ENCODE measurements at regions not wholly inside any gene's neighbourhood (a gene's known extent, or its start where the extent isn't known, plus 50 kb on each side); places are given as distances from the start of the nearest gene placed in this dataset.
"Not testable (repeated sequence)": the region's sequence is repeated elsewhere in the genome, so short reads cannot be mapped to it uniquely, and the experiment has no call there.

- DNase-seq (ENCODE audit: low read depth, low spot score), result no peak
These were observed 569.6 kb downstream of the BRINP3 start for GRCh38 chr1:189908113-189908512.

DNA sequence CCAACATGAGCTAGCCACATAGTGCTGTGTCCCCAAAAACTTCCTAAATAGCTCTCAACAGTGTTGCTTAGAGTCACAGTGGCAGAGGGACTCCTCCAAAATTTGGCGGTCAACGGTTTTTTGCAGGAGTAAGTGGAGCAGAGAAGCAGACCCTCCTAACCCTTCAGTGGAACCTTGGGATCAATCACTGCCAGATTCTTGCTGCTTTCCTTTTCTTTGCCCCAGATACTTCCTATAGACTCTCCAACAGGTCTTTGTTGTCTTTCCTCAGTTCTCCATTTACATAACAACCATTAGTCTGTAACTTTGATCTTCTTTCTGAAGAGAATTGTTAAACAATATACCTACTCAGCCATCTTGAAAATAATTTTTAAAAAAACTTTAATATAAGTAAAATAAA, 556.1 kb downstream of the BRINP3 start:
- DNase-seq (ENCODE audit: low read depth, low spot score), result no peak

- no peak for DNase-seq (ENCODE audit: low read depth, low spot score)
These were observed 550.0 kb downstream of the BRINP3 start for GRCh38 chr1:189927641-189928040.

GRCh38 chr1:189929501-189930099, 548.1 kb downstream of the BRINP3 start:
- DNase-seq (ENCODE audit: low read depth, low spot score), result no peak

DNA sequence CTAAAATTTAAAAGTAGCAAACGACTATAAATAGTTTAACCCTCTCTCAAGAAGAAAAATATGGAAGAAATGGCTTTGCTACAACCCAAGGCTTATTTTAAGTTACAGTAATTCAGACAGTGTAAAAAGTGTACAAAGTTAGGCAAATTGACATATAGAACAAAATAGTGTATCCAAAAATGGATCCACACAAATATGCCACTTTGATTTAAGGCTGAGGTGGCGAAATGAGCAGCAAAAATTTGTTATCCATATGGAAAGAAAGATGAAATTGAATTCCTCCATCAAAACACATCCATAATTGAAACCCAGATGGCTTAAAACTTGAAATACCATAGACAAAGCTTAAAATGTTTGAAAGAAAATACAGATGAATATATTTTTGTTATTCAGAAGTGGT, 540.8 kb downstream of the BRINP3 start:
- no peak for DNase-seq (ENCODE audit: low read depth, low spot score)

DNA sequence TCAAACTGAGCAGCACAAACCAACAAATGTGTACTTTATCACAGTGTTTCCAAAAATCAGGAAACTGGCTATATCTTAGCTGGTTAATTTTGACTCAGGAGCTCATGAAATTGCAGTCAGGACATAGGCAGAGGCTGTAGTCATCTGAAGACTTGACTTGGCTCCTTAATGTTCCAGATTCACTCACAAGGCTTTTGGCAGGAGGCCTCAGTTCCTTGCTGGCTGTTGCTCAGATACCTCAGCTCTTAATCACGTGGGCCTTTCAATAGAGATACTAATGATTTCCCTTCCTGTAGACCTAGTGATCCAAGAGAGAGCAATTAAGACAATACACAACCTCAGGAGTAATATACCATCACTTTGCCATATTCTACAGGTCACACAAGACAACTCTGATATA, 537.7 kb downstream of the BRINP3 start:
- no peak for DNase-seq (ENCODE audit: low read depth, low spot score)

GRCh38 chr1:189941922-189942321, 535.7 kb downstream of the BRINP3 start:
- no peak for DNase-seq (ENCODE audit: low read depth, low spot score)

GRCh38 chr1:189958756-189959155, 518.9 kb downstream of the BRINP3 start:
- no peak for DNase-seq (ENCODE audit: low read depth, low spot score)

- DNase-seq (ENCODE audit: low read depth, low spot score), result no peak
These were observed 516.9 kb downstream of the BRINP3 start for GRCh38 chr1:189960769-189961168.

GRCh38 chr1:189962181-189962580, 515.5 kb downstream of the BRINP3 start:
- DNase-seq (ENCODE audit: low read depth, low spot score), result no peak

DNA sequence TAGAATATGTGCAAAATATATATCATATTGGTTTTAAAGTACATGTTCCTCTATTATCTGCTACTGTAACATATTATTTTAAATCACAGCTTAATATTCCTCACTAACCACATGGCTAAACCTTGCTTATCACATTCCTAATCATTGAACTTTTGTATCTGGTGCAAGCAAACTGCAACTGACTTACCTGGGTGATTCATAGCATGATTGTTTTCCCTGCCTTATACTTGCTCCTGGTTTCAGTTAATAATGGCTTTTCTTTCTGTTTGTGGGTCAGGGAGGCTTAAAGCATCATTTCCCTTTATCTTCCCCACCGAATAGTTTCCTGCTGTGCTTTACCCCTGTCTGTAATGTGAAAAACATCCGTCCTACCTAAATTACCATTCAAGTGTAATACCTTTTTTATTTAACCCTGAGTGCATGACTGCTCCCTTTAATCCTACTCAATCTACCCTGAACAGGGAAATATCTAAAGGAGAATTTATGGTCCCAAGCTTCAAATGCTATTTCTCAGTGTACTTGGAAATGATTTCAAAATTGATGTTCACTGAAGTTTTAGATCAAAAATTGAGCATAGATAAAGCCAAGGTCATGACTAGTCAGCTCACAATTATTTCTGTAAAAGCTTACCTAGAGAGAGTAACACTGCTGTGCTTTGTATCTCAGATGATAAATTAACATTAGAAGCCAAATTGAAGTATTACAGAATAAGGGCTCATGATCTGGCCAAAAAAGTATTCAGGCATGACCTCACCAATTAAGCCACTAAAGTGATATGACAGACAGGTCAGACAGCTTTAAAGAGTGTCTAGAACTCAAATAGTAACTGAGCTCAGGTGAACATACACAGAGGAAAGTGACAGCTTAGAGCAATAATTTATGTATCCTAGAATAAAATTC, 507.1 kb downstream of the BRINP3 start:
- no peak for DNase-seq (ENCODE audit: low read depth, low spot score)

GRCh38 chr1:189971656-189972055, 506.0 kb downstream of the BRINP3 start:
- no peak for DNase-seq (ENCODE audit: low read depth, low spot score)

GRCh38 chr1:189977184-189977583, 500.5 kb downstream of the BRINP3 start:
- DNase-seq (ENCODE audit: low read depth, low spot score), result no peak

- no peak for DNase-seq (ENCODE audit: low read depth, low spot score)
These were observed 494.3 kb downstream of the BRINP3 start for GRCh38 chr1:189983166-189983890.

- DNase-seq (ENCODE audit: low read depth, low spot score), result no peak
These were observed 491.1 kb downstream of the BRINP3 start for GRCh38 chr1:189986516-189986915.

GRCh38 chr1:189987509-189987908, 490.2 kb downstream of the BRINP3 start:
- no peak for DNase-seq (ENCODE audit: low read depth, low spot score)

GRCh38 chr1:189992856-189993255, 484.8 kb downstream of the BRINP3 start:
- DNase-seq (ENCODE audit: low read depth, low spot score), result no peak

DNA sequence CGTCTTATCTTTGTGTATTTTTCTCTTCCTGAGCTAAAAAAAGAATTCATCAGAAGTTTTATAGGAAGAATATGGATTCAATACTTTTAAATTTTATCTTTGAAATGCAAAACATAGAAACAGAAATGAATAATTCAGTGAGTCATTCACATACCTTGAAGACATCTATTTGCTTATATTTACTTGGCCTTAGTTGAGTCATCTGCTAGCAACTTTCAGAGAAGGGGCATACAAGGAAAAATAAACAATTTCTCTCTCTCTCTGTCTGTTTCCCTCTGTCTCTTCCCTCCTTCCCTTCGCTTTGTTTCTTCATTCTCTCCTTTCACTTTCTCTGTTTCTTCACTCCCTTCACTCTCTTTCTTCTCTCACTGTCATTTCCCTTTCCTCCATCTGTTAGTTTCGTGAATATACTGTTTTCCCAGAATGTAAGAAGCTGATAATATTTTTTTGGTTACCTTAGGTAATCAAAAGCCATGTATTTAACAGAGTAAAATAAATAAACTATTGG, 477.2 kb downstream of the BRINP3 start:
- no peak for DNase-seq (ENCODE audit: low read depth, low spot score)

DNA sequence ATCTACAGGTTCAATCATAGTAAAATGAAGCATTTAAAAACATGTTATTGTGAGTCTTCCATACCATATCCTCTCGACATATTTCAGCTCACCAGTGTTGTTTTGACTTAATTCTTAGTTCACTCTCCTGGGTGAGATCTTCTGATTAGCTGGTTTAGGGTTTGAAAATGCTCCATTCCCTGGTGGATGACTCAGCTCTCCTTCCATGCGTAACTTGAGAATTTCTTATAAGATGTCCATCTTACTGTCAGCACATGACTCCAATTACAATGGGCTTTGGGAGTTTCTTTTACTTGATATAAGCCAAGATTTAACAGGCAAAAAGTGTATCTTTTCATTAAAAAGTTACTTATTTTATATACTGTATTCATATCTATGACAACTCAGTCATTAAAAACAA, 476.5 kb downstream of the BRINP3 start:
- DNase-seq (ENCODE audit: low read depth, low spot score), result no peak

GRCh38 chr1:190003376-190003775, 474.3 kb downstream of the BRINP3 start:
- no peak for DNase-seq (ENCODE audit: low read depth, low spot score)

DNA sequence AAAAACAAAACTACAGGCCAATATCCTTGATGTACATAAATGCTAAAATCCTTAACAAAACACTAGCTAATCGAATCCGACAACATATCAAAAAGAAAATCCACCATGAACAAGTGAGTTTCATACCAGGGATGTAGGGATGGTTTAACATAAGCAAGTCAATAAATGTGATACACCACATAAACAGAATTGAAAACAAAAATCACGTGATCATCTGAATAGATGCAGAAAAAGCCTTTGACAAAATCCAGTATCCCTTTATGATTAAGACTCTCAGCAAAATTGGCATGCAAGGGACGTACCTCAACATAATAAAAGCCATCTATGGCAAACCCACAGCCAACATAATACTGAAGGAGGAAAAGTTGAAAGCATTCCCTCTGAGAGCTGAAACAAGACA, 466.1 kb downstream of the BRINP3 start:
- no peak for DNase-seq (ENCODE audit: low read depth, low spot score)

DNA sequence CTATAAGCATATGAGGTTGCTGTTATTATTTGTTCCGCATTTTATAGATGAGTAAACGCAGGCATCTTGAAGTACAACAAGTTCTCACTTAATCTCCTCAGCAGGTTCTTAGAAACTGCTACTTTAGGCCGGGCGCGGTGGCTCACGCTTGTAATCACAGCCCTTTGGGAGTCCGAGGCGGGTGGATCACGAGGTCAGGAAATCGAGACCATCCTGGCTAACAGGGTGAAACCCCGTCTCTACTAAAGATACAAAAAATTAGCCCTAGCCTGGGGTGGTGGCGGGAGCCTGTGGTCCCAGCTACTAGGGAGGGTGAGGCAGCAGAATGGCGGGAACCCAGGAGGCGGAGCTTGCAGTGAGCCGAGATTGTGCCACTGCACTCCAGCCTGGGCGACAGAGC, 458.5 kb downstream of the BRINP3 start:
- not testable (repeated sequence) for DNase-seq (ENCODE audit: low read depth, low spot score)

All from pulmonary artery endothelial cell (primary cell).